ENCODE measurements at regions not wholly inside any gene's neighbourhood (a gene's known extent, or its start where the extent isn't known, plus 50 kb on each side); places are given as distances from the start of the nearest gene placed in this dataset.

GRCh38 chr6:105929626-105930025 is 156.5 kb upstream of the PRDM1 start:
- no peaks in the 10 kb centered on the region for H3K4me1 ChIP-seq (ENCODE audit: control insufficient read depth in 4 of 4, insufficient read depth in 4 of 4, low read length in 3 of 4)
- no peak overlapping the region for H3K27ac ChIP-seq (ENCODE audit: low read depth in 1 of 2, low read length in 2 of 2)
- WGBS = 59% methylated on average over 1 of the region's 1 CpG
- H3K9ac ChIP-seq (ENCODE audit: low read depth in 1 of 2, low read length in 2 of 2) = no peak overlapping the region
- no peaks in the 10 kb centered on the region for H3K36me3 ChIP-seq (ENCODE audit: control insufficient read depth in 4 of 4, insufficient read depth in 3 of 4, low read depth in 1 of 4, low read length in 3 of 4)
- H3K4me3 ChIP-seq (ENCODE audit: low read depth in 1 of 3, low read length in 3 of 3) = no peak overlapping the region
- DNase-seq (ENCODE audit: low spot score) = no peak
- H3K9me3 ChIP-seq (ENCODE audit: control insufficient read depth in 4 of 4, low read length in 3 of 4) = no peaks in the 10 kb centered on the region
- no peak for TF ChIP-seq GABPA (IDR thresholded peaks at IDR 0.05 in 1 of 2, conservative IDR thresholded peaks at IDR 0.05 in 1 of 2)
- no peak for TF ChIP-seq RAD21 (IDR thresholded peaks at IDR 0.05)
- no peak for TF ChIP-seq JUND (IDR thresholded peaks at IDR 0.05)
- TF ChIP-seq NR2F2 (IDR thresholded peaks at IDR 0.05) = no peak
- TF ChIP-seq YY1 (IDR thresholded peaks at IDR 0.05) = no peak
- no peak for TF ChIP-seq REST (IDR thresholded peaks at IDR 0.05)
- TF ChIP-seq TAF1 (conservative IDR thresholded peaks at IDR 0.05) = no peak
- no peak for TF ChIP-seq HNF4G (IDR thresholded peaks at IDR 0.05)
- no peak for TF ChIP-seq RXRA (IDR thresholded peaks at IDR 0.05)
- H3K27me3 ChIP-seq (ENCODE audit: control insufficient read depth in 4 of 4, insufficient read depth in 4 of 4, low read length in 3 of 4) = no peaks in the 10 kb centered on the region

DNA sequence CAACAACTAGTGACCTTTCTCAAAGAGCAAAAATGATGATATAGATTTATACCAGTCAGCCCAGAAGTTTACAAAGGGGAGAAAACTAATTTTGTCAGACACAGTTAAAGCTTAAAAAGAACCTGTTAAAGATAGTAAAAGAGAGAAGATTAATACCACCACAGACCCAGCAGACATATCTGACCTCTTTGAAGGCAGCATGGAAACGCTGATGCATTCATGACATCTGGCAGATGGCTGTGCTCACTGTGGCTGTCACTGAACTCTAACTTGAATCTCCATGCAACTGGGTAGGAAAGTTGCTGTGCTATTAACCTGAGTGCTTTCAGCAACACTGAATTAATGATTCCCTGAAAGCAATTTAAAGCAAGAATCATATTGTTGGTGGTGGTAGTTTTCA is 159.8 kb upstream of the PRDM1 start:
- 64% methylated on average over 1 of the region's 1 CpG for WGBS
- Histone ChIP-seq H3K9me3 (ENCODE audit: control insufficient read depth in 4 of 4, low read length in 3 of 4) (no peaks in the 10 kb centered on the region), H3K9ac (ENCODE audit: low read depth in 1 of 2, low read length in 2 of 2) (no peak overlapping the region), H3K36me3 (ENCODE audit: control insufficient read depth in 4 of 4, insufficient read depth in 3 of 4, low read depth in 1 of 4, low read length in 3 of 4) (no peaks in the 10 kb centered on the region), H3K27ac (ENCODE audit: low read depth in 1 of 2, low read length in 2 of 2) (no peak overlapping the region), H3K27me3 (ENCODE audit: control insufficient read depth in 4 of 4, insufficient read depth in 4 of 4, low read length in 3 of 4) (no peaks in the 10 kb centered on the region), H3K4me3 (ENCODE audit: low read depth in 1 of 3, low read length in 3 of 3) (no peak overlapping the region), H3K4me1 (ENCODE audit: control insufficient read depth in 4 of 4, insufficient read depth in 4 of 4, low read length in 3 of 4) (no peaks in the 10 kb centered on the region)
- DNase-seq (ENCODE audit: low spot score) = no peak
- TF ChIP-seq, protein P1, sequence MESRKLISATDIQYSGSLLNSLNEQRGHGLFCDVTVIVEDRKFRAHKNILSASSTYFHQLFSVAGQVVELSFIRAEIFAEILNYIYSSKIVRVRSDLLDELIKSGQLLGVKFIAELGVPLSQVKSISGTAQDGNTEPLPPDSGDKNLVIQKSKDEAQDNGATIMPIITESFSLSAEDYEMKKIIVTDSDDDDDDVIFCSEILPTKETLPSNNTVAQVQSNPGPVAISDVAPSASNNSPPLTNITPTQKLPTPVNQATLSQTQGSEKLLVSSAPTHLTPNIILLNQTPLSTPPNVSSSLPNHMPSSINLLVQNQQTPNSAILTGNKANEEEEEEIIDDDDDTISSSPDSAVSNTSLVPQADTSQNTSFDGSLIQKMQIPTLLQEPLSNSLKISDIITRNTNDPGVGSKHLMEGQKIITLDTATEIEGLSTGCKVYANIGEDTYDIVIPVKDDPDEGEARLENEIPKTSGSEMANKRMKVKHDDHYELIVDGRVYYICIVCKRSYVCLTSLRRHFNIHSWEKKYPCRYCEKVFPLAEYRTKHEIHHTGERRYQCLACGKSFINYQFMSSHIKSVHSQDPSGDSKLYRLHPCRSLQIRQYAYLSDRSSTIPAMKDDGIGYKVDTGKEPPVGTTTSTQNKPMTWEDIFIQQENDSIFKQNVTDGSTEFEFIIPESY (IDR thresholded peaks at IDR 0.05) = no peak
- TF ChIP-seq SP1 (IDR thresholded peaks at IDR 0.05) = no peak
- TF ChIP-seq FOXA1 (IDR thresholded peaks at IDR 0.05) = no peak

DNA sequence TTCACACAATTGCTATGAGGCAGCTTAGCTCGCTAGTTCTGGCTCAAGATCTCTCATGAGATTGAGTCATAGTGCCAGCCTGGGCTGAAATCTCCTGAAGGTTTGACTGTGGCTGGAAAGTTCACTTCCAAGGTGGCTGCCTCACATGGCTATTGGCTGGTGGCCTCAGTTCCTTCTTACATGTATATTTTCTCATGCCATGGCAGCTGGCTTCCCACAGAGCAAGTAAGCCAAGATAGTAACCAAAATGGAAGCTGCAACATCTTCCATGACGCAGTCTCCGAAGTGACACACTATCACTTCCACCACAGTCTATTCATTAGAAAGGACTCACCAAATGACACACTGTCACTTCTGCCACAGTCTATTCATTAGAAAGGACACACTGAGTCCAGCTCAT is 160.4 kb upstream of the PRDM1 start:
- no peak overlapping the region for H3K4me3 ChIP-seq (ENCODE audit: low read depth in 1 of 3, low read length in 3 of 3)
- no peaks in the 10 kb centered on the region for H3K27me3 ChIP-seq (ENCODE audit: control insufficient read depth in 4 of 4, insufficient read depth in 4 of 4, low read length in 3 of 4)
- H3K36me3 ChIP-seq (ENCODE audit: control insufficient read depth in 4 of 4, insufficient read depth in 3 of 4, low read depth in 1 of 4, low read length in 3 of 4) = no peaks in the 10 kb centered on the region
- 91% methylated on average over 3 of the region's 3 CpGs for WGBS
- TF ChIP-seq YY1 (IDR thresholded peaks at IDR 0.05) = no peak
- TF ChIP-seq EGR1 (IDR thresholded peaks at IDR 0.05; ENCODE audit: low read depth in 2 of 2) = no peak
- no peak for TF ChIP-seq CTCF (IDR thresholded peaks at IDR 0.05; ENCODE audit: low read depth, low read length, missing input control)
- TF ChIP-seq MAX (IDR thresholded peaks at IDR 0.05) = no peak
- TF ChIP-seq HNF4A (conservative IDR thresholded peaks at IDR 0.05) = no peak
- no peak overlapping the region for H3K9ac ChIP-seq (ENCODE audit: low read depth in 1 of 2, low read length in 2 of 2)
- no peak overlapping the region for H3K27ac ChIP-seq (ENCODE audit: low read depth in 1 of 2, low read length in 2 of 2)
- DNase-seq (ENCODE audit: low spot score) = no peak
- no peaks in the 10 kb centered on the region for H3K4me1 ChIP-seq (ENCODE audit: control insufficient read depth in 4 of 4, insufficient read depth in 4 of 4, low read length in 3 of 4)
- no peaks in the 10 kb centered on the region for H3K9me3 ChIP-seq (ENCODE audit: control insufficient read depth in 4 of 4, low read length in 3 of 4)
